Karpas-422 (cell line): ENCODE measurements at regions not wholly inside any gene's neighbourhood (a gene's known extent, or its start where the extent isn't known, plus 50 kb on each side); places are given as distances from the start of the nearest gene placed in this dataset.
A peak's percentile ranks its signal among the peaks of the same experiment; 100 is the strongest.
"Not testable (repeated sequence)": the region's sequence is repeated elsewhere in the genome, so short reads cannot be mapped to it uniquely, and the experiment has no call there.

ENCODE experiments used
- DNase-seq: peaks from one replicate; pipeline ENCODE4 v3.0.0-alpha.2; 2015
- H2AFZ ChIP-seq: fragments of 200-600 bp; sonication (generic); 2 replicates; pipeline ENCODE4 v1.6.1; 2014; ENCODE audit warnings: antibody characterized with exemption, low read length, mixed read lengths
- H3K27ac ChIP-seq: fragments of 200-600 bp; sonication (generic); 2 replicates; pipeline ENCODE4 v1.5.1; 2014; ENCODE audit warnings: mild to moderate bottlenecking, low read length, moderate library complexity
- H3K27me3 ChIP-seq: fragments of 200-600 bp; sonication (generic); 2 replicates; pipeline ENCODE4 v1.6.1; 2014; ENCODE audit warnings: low read length, mixed read lengths
- H3K36me3 ChIP-seq: fragments of 200-600 bp; sonication (generic); 2 replicates; pipeline ENCODE4 v1.6.1; 2014; ENCODE audit warnings: low read length, mixed read lengths; ENCODE audit not compliant: insufficient read depth
- H3K4me1 ChIP-seq: fragments of 200-600 bp; sonication (generic); 2 replicates; pipeline ENCODE4 v1.6.1; 2014; ENCODE audit warnings: mild to moderate bottlenecking, low read length, mixed read lengths
- H3K4me2 ChIP-seq: fragments of 200-600 bp; sonication (generic); 2 replicates; pipeline ENCODE4 v1.6.1; 2014; ENCODE audit warnings: low read length, low read depth, mild to moderate bottlenecking; ENCODE audit not compliant: poor library complexity, severe bottlenecking
- H3K4me3 ChIP-seq: fragments of 200-600 bp; sonication (generic); 2 replicates; pipeline ENCODE4 v1.5.1; 2014; ENCODE audit warnings: mild to moderate bottlenecking, antibody characterized with exemption, low read length, mixed read lengths
- H3K79me2 ChIP-seq: fragments of 200-600 bp; sonication (generic); 2 replicates; pipeline ENCODE4 v1.6.1; 2014; ENCODE audit warnings: mild to moderate bottlenecking, low read length, mixed read lengths
- H3K9ac ChIP-seq: fragments of 200-600 bp; sonication (generic); 2 replicates; pipeline ENCODE4 v1.6.0; 2014; ENCODE audit warnings: low read length
- H3K9me2 ChIP-seq: fragments of 200-600 bp; sonication (generic), shearing (Covaris generic); replicated peaks from 2 replicates; pipeline ENCODE4 v1.6.0; 2014; ENCODE audit warnings: mild to moderate bottlenecking, low read length, moderate library complexity; ENCODE audit not compliant: insufficient read depth
- H3K9me3 ChIP-seq: fragments of 300-700, 200-600 bp; sonication (generic); 2 replicates; pipeline ENCODE4 v1.6.1; 2014; ENCODE audit warnings: low read length, mixed read lengths
- H4K20me1 ChIP-seq: fragments of 200-600 bp; sonication (generic); 2 replicates; pipeline ENCODE4 v1.6.1; 2014; ENCODE audit warnings: mild to moderate bottlenecking, antibody characterized with exemption, low read length, low read depth; ENCODE audit not compliant: insufficient read depth

GRCh38 chr6:84304881-84305280, 77.4 kb upstream of the CEP162 start:
- Histone ChIP-seq H3K27ac (no peak overlapping the region), H3K36me3 (no peaks in the 10 kb centered on the region), H3K79me2 (no peaks in the 10 kb centered on the region), H3K4me1 (no peaks in the 10 kb centered on the region), H2AFZ (no peak overlapping the region), H3K27me3 (no peaks in the 10 kb centered on the region), H3K4me2 (no peak overlapping the region), H3K9me2 (no peaks in the 10 kb centered on the region), H3K9me3 (no peaks in the 10 kb centered on the region), H4K20me1 (no peaks in the 10 kb centered on the region), H3K4me3 (no peak overlapping the region), H3K9ac (no peak overlapping the region)
- DNase-seq: no peak

GRCh38 chr6:84291033-84291432, 63.6 kb upstream of the CEP162 start:
- not testable (repeated sequence) for H2AFZ ChIP-seq

GRCh38 chr6:84284428-84285049, 57.1 kb upstream of the CEP162 start:
- no peaks in the 10 kb centered on the region for H3K9me2 ChIP-seq
- peak; percentile 54 for DNase-seq
- no peak overlapping the region for H3K9ac ChIP-seq
- H3K4me3 ChIP-seq: no peak overlapping the region
- no peaks in the 10 kb centered on the region for H3K27me3 ChIP-seq
- H3K79me2 ChIP-seq: no peaks in the 10 kb centered on the region
- H3K4me2 ChIP-seq: no peak overlapping the region
- no peaks in the 10 kb centered on the region for H3K9me3 ChIP-seq
- no peaks in the 10 kb centered on the region for H3K4me1 ChIP-seq
- H3K27ac ChIP-seq: no peak overlapping the region
- no peaks in the 10 kb centered on the region for H3K36me3 ChIP-seq
- no peaks in the 10 kb centered on the region for H4K20me1 ChIP-seq
- H2AFZ ChIP-seq: no peak overlapping the region

More at GRCh38 chr6:84291033-84291432, 63.6 kb upstream of the CEP162 start:
- not testable (repeated sequence) for DNase-seq, H3K4me3 ChIP-seq, H3K9ac ChIP-seq, H3K27ac ChIP-seq, H3K9me2 ChIP-seq, H3K4me2 ChIP-seq, H3K79me2 ChIP-seq, H3K9me3 ChIP-seq, H3K36me3 ChIP-seq, H3K4me1 ChIP-seq, H4K20me1 ChIP-seq, H3K27me3 ChIP-seq

GRCh38 chr6:84282550-84282949, 55.1 kb upstream of the CEP162 start:
- Histone ChIP-seq H3K27ac (no peak overlapping the region), H2AFZ (no peak overlapping the region), H3K4me2 (no peak overlapping the region), H3K4me3 (no peak overlapping the region), H3K79me2 (no peaks in the 10 kb centered on the region), H3K36me3 (no peaks in the 10 kb centered on the region), H3K27me3 (no peaks in the 10 kb centered on the region), H3K4me1 (no peaks in the 10 kb centered on the region), H3K9me2 (no peaks in the 10 kb centered on the region), H3K9ac (no peak overlapping the region), H4K20me1 (no peaks in the 10 kb centered on the region), H3K9me3 (no peaks in the 10 kb centered on the region)
- DNase-seq: no peak

GRCh38 chr6:84280639-84281038, 53.2 kb upstream of the CEP162 start:
- H3K27me3 ChIP-seq: no peaks in the 10 kb centered on the region
- H3K4me3 ChIP-seq: no peak overlapping the region
- no peaks in the 10 kb centered on the region for H3K4me1 ChIP-seq
- no peaks in the 10 kb centered on the region for H3K79me2 ChIP-seq
- H3K9me3 ChIP-seq: no peaks in the 10 kb centered on the region
- H3K9me2 ChIP-seq: no peaks in the 10 kb centered on the region
- no peaks in the 10 kb centered on the region for H3K36me3 ChIP-seq
- H2AFZ ChIP-seq: no peak overlapping the region
- no peak overlapping the region for H3K4me2 ChIP-seq
- DNase-seq: no peak
- no peak overlapping the region for H3K9ac ChIP-seq
- H3K27ac ChIP-seq: no peak overlapping the region
- no peaks in the 10 kb centered on the region for H4K20me1 ChIP-seq

GRCh38 chr6:84280030-84280429, 52.6 kb upstream of the CEP162 start:
- no peaks in the 10 kb centered on the region for H3K9me3 ChIP-seq
- DNase-seq: no peak
- H3K27ac ChIP-seq: no peak overlapping the region
- H3K4me2 ChIP-seq: no peak overlapping the region
- no peak overlapping the region for H3K9ac ChIP-seq
- H3K4me3 ChIP-seq: no peak overlapping the region
- H3K27me3 ChIP-seq: no peaks in the 10 kb centered on the region
- no peaks in the 10 kb centered on the region for H4K20me1 ChIP-seq
- no peaks in the 10 kb centered on the region for H3K36me3 ChIP-seq
- H3K9me2 ChIP-seq: no peaks in the 10 kb centered on the region
- no peaks in the 10 kb centered on the region for H3K79me2 ChIP-seq
- H2AFZ ChIP-seq: no peak overlapping the region
- no peaks in the 10 kb centered on the region for H3K4me1 ChIP-seq

- Histone ChIP-seq H3K9me2 (no peaks in the 10 kb centered on the region), H3K4me3 (no peak overlapping the region), H4K20me1 (no peaks in the 10 kb centered on the region), H3K9me3 (no peaks in the 10 kb centered on the region), H3K9ac (no peak overlapping the region), H3K79me2 (no peaks in the 10 kb centered on the region), H2AFZ (no peak overlapping the region), H3K27ac (no peak overlapping the region), H3K27me3 (no peaks in the 10 kb centered on the region), H3K4me2 (no peak overlapping the region), H3K36me3 (no peaks in the 10 kb centered on the region), H3K4me1 (no peaks in the 10 kb centered on the region)
- DNase-seq: no peak
Observed at GRCh38 chr6:84278321-84278998, 51.0 kb upstream of the CEP162 start.
